HG03378 (cell line): ENCODE measurements at regions not wholly inside any gene's neighbourhood (a gene's known extent, or its start where the extent isn't known, plus 50 kb on each side); places are given as distances from the start of the nearest gene placed in this dataset.

Source experiments
- ATAC-seq: cut with Tn5 transposase; IDR thresholded peaks from one replicate; pipeline ENCODE4 v1.9.1; 2021; ENCODE audit warnings: mild to moderate bottlenecking, moderate library complexity; ENCODE audit not compliant: unreplicated experiment

DNA sequence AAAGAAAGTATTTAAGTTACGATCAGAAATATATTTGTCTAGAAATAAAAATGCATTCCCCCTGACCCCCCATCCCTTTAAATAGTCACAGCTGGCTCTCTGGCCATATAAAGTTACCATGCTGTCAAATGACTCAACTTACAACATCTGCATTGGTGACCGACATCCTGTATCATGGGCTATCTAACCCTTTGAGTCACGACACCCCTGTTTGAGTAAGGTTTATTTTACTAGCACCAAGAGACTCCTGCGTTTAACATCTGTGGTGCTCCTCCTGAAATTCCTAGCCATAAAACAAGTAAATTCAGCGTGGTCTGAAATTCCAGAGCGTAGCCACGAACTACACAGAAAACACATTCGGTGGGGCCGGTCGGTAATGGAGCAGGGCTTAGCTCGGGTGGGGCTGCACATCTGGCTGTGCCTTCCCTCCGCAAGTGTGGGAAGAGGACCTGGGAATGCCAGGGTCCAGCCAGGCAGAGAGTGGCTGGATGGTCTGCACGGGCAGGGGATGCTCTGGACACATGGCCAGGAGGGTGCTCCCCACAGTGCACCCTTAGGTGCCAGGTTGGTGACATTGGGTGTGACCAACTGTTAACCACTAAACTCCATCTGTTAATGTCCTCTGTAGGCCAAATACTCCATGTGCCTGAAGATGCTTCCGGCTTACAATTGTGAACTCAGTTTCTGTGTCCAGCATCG lies 53.0 kb upstream of the CLDN14 start:
- no peak for ATAC-seq

DNA sequence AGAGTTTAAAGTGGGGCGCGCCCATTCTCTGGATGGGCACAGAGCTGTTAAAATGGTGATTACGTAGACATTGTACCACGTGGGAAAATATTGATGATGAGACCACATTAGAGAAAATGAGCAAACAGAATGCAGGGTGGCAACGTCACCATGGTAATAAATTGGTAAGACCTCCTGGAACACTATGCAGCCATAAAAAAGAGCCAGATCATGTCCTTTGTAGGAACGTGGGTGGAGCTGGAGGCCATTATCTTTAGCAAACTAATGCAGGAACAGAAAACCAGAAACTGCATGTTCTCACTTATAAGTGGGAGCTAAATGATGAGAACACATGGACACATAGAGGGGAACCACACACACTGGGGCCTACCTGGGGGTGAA lies 53.5 kb upstream of the CLDN14 start:
- ATAC-seq = no peak

DNA sequence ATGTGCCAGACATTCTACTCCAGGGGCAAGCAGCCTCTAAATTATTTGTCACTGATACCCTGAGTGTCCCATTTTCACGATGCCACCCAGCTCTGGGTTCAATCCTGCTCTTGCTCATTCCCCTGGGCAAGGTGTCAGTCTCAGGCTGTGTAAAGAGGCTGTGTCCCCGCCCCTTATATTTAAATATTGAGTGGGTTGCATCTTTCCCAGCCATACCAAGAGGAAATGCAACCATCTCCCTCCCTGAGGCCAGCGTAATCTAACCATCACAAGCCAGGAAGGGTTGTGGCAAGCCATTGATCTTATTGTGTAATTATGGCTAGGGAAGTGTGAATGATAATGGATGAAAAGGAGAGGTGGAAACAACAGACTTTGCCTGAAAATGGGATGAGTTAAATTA lies 54.7 kb upstream of the CLDN14 start:
- ATAC-seq = no peak

DNA sequence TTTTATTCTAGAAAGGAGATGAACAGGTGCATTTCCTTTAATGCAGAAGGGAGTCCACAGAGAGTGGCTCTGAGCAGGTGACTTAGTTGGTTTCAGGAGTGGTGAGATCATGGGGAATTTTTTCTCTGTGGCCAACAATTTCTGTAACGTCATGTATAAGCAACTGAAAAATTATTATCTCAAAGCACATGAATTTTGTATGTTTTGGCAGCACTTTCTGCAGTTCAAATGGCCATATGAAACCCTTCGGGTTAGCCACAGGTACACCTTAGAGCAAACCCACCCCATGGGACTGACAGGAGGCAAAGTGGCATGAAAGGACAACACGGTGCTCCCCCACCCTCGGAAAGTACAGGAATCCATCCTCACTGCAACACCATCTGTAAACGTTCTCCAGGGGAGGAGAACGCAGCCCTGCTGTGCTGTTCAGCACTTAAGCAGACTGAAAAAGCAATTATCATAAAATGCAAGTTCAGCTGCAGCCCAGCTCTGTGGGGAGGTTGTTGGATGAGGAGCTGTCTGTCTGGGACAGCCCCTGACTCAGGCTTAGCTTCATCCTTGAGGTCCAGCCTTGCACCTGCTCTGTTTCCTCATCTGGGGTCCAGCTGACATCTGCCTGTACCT lies 55.8 kb upstream of the CLDN14 start:
- ATAC-seq = peak; percentile 86

DNA sequence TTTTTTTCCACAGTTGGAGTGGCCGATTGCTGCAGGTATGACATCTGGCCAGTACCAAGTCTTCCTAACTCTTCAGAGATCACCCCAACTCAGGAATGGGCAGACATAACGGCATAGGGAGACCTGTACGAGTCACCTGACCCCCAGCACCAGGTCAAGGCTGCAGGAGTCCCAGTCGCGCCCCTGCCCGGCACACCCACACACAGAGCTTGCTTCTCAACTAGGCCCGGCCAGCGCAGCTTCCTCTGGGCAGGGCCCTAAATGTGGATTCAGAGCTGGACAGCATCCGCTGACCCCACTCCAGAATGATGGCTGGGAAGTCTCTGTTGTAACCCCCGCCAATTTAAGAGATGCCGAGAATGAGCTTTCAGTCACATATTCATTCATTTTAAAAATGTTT lies 58.8 kb upstream of the CLDN14 start:
- no peak for ATAC-seq

DNA sequence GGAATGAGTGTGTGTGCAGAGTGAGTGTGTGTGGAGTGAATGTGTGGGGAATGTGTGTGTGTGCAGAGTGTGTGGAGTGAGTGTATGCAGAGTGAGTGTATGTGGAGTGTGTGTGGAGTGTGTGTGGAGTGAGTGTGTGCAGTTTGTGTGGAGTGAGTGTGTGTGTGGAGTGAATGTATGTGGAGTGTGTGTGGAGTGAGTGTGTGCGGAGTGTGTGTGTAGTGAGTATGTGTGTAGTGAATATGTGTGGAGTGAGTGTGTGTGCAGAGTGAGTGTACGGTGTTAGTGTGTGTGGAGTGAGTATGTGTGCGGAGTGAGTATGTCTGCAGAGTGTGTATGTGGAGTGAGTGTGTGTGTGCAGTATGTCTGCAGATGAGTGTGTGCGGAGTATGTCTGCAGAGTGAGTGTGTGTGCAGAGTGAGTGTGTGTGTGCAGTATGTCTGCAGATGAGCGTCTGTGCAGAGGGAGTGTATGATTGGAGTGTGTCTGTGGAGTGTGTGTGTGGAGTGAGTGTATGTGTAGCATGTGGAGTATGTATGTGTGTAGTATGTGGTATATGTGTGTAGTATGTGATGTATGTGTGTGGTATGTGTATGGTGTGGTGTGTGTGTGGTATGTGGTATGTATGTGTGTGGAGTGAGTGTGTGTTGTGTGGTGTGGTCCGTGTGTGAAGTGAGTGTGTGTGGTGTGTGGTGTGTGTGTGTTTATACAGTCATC lies 59.7 kb upstream of the CLDN14 start:
- ATAC-seq = no peak

DNA sequence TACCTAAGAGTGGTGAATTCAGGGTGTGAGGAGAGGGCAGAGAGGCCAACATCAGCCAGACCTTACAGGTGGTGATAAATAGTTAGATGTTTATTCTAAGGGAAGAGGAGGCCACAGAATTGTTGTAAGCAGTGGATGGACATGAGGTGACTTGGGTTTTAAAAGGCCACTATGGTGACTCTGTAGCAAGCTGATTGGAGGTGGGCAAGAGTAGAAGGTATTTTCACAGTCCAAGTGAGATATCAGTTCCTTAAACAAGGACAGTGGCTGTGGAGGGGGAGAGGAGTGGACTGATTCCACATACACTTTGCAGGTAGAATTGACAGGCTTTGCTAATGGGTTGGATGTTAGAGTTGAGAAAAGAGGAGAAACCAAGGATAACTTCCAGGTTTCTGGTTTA lies 60.8 kb upstream of the CLDN14 start:
- ATAC-seq = no peak

DNA sequence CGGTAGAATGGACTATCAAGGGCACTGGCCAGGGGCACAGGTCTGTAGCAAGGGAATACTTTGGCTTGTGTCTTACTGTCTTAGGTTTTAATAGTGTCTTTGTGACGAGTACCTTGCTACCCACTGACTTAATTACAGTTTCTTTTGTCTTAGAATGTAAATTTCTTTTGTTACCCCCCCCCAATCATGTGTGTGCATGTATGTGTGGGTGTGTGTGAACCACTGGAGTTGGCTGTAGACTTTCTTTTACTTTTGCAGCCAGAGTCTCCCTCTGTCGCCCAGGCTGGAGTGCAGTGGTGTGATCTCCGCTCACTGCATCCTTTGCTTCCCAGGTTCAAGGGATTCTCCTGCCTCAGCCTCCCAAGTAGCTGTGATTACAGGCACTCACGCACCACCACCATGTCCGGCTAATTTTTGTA lies 61.8 kb upstream of the CLDN14 start:
- ATAC-seq = no peak

DNA sequence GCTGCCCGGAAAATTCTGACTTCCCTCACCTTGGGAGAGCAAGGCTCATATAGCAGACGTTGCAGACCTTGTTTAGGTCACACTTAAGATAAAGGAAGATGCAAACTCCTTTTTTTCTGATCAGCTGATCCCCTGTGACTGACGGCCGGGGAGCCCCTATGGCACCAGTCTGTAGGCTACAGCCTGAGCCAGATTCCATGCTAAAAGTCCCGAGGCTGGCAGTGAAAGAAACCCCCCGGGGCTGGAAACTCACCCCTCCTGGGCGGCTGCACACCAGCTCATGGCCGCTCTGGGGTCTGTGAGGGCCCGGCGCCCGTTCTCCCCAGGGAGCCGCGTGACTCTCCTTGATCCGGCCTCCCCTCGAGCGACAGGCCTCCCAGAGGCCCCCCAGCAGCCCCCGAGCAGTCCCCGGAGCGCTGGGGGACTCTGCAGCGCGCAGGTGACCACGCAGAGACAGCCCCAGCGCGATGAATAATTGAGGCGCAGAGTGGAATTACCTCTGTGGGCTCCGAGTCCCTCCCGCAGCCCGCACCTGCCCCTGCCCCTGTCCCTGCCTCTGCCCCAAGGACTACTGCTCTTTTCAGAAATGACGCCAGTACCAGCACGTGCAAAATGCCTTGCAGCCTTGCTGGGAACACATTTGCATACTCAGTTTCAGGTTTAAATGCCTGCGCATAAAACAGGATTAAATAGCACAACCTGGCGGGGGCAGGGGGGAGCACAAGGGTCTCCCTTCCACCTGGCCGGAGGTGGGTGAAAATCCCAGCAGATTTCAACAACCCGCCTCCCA lies 62.6 kb upstream of the CLDN14 start:
- ATAC-seq = peak; percentile 49

DNA sequence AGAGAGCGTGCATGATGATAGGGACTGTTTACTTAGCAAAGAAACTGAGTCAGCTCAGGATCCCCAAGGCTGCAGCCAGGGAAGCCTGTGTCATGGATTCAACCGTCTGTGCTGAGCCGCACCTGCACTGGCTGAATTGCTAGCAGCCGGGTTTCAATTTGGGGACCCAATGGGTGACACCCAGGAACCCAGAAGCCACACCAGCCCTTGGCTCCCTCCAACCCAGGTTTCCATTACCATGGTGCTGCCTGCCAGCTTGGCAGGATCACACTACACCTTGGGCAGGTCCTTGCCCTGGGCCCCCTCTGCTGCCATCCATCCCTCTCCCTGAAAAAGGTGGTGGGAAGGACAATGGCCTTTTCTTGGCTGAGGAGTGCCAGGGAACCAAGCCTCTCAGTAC lies 64.0 kb upstream of the CLDN14 start:
- no peak for ATAC-seq

DNA sequence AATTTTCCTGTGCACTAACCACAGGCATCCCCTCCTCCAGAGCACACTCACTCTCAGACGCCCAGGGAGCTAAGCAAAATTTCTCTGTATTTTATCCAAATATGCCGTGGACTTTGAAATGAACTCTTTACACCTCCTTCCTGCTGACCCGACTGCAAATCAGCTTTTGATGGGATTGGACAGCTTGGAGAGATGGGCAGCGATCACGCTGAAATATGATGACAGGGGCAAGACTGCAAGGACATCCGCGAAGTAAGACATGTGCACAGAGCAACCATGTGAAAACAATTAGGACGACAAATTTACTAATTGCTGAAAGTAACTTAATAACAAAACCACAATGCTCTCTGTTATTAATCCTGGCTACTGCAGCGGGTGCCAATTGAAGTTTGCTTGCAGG lies 64.6 kb upstream of the CLDN14 start:
- ATAC-seq = no peak

DNA sequence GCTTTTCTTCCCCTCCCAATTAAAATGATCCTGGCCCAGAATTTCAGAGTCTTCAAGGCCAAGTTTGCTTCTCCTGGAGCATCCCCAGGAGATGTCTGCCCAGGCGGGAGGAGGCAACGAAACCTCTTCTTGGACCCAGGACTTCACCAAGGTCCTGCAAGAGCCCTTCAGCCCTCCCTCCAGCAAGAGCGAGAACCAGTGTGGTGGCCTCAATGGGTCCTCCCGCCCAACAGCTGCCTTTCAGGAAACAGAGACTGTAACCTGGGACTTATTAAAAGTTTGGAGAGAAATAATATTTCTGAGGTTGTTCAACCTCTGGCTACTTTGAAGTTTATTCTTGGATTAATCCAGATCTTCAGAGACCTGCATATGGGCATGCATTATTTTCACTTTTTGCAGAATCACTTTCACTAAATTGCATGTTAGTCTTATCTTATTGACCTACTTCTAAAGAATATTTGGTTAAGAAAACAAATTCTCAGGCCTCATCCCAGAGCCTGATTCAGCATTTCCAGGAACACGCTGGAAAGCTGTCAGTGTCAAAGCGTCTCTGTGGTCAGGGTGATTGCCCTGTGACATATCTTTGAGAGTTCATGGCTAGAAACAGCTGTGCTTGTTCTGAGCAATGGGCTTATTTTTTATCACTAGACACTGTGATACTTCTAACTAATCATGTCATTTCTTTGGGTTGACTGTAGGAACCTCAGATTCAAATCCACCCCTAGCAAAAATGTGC lies 66.0 kb upstream of the CLDN14 start:
- no peak for ATAC-seq

DNA sequence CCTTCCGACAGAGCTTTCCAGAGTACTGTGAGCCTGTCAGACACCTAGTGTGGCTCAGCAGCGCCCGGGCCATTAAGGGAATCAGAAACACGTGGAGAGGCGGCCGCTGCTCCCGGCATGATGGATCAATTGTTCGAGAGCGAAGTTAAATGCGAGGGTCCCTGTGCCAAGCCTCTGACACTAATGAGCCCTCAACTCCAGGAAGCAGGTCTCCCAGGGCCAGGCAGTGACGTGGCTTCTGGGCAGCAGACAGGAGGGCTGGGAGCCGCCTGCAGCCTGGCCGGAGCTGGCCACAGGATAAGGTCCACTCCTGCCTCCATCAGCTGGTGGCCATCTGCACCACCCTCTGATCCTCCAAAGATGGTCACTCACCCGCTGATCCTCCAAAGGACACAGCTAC lies 67.5 kb upstream of the CLDN14 start:
- ATAC-seq = no peak

DNA sequence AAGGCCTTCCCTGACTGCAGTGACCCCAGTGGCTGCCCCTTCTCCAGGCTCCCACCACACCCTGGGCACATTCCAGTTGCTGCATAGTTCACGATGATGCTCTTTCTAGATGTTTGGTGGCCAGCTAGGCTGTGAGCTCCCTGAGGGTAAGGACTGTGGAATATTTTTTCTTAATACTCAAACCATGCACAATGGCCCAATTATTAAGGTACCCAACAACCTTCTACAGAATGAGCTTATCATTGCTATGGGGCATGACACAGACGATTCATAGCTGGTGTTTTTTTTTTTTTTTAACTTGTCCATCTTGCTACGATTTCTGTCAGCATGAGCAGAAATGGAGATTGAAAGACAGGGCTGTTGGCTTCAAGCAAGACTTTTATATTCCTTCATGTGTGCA lies 68.9 kb upstream of the CLDN14 start:
- no peak for ATAC-seq

DNA sequence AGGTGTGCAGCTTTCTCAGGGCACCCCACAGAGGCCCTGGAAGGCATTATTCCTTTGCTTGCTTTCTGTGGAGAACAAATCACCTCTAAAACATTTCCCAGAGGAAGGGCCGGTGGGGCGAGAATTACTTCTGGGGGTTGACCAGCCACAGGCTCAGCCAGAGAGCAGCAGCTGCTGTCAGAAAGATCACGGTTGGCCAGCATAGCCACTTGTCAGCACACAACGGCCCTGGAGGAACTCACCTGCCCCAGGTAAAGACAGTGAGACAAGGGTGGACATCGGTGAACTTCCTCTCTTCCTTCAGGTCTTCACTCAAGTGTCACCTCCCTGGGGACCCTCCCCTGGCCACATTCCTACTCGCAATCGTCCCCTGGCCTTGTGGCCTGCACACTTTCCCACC lies 69.5 kb upstream of the CLDN14 start:
- no peak for ATAC-seq

DNA sequence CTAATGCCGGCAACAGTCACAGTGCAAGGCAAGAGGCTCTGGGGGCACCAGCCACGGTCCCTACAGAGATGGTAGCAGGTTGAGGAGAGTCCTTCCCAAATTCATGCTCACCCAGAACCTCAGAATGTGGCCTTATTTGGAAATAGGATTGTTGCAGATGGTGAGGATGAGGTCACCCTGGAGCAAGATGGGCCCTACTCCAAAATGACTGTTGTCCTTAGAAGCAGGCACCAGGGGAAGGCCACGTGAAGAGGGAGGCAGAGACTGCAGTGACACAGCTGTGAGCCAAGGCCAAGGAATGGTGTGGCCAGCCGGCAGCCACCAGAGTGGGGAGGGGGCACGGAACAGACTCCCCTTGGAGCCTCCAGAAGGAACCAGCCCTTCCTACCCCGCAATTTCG lies 70.8 kb upstream of the CLDN14 start:
- no peak for ATAC-seq

DNA sequence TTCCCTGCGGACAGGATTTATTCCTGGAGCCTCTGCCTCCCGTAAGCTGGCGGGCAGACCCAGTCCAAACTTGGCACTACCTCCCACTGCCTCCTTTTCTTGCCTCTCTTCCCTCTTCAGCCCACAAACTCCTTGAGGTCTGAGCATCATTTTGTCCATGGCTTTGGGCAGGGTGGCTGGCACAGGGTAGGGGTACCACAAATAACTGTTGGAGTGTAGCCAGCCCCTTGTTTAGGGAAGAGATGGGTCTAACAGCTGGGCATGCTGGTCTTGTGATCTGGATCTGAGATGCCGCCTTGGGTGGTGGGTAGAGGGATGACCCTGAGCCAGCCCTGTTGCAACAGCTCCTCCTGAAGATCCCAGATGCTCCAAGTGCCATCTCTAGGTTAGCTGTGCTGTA lies 71.4 kb upstream of the CLDN14 start:
- ATAC-seq = no peak

DNA sequence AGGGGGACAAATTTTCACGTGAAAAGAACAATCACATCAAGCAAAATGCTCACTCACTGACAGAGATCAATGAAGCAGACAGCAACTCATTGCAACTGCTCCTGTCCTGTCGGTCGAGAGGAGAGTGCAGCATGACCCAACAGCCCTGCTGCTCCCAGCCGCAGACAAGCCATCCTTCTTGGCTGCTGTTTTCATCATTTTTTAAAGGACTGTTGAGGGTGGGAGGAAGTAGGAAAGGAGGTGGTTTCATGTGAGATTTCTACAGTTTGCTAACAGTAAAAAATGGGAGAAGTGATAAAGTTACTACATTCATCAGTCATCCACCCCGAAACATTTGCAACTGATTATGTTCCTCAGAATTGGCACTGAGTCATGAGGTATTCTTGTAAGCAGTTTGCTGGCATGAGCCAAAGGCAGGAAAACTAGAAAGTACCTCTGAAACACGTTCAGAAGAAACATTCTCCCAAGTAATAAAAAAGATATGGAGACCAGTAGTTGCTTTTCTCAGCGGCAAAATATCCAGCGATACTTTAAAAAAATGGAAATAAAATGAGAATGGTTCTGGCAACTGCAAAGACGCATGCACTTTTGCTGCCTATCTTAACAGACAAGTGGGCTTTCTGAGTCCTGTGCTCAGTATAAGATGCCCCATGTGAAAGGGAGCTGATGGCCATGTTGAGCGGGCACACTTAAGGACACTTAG lies 72.0 kb upstream of the CLDN14 start:
- ATAC-seq = no peak

DNA sequence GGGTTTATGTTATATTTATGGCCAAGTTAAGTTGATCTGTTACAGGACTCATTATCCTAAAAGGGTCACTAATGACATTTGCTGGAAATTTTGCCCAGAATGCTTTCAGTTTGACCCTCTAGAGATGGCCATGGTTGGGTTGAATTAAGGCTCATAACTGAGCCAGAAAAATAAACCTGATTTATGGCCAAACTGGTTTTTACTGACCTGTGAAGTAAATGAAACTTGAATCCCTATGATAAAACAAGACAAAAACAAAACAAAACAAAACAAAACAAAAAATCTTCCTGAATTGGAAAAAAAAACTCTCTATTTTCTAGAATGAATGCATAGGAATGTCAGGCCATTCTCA lies 72.5 kb upstream of the CLDN14 start:
- no peak for ATAC-seq

DNA sequence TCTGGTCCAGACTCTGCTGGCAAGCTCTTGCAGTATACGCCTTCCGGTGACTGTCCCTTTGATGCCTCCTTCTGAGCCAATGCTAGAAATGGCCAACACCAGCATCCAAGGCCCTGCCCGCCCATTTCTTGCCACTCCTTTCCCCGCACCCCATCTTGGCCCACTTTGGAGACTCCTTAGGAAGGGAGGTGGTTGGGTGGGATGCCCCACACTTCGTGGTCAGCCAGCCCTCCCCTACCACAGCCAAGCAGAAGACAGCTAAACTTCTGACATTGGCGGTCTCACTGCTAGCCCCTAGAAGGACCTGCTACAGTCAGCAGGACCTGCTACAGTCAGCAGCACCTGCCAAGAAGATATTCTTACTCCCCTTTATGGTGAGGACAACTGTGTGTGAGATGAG lies 73.5 kb upstream of the CLDN14 start:
- no peak for ATAC-seq
